ENCODE measurements at regions not wholly inside any gene's neighbourhood (a gene's known extent, or its start where the extent isn't known, plus 50 kb on each side); places are given as distances from the start of the nearest gene placed in this dataset.
"Not testable (repeated sequence)": the region's sequence is repeated elsewhere in the genome, so short reads cannot be mapped to it uniquely, and the experiment has no call there.

- intact Hi-C loops (cut with DNase I) = no loop called here
- H3K9me3 ChIP-seq = no peaks in the 10 kb centered on the region
- DNase-seq = no peak
- no peak for TF ChIP-seq CTCF (IDR thresholded peaks at IDR 0.05)
- TF ChIP-seq POLR2A (IDR thresholded peaks at IDR 0.05) = no peak
- peak overlapping the region; percentile 88 to 96 (median 95) for H3K27ac ChIP-seq
- peaks cover 56 to 69% of the 10 kb centered on the region in 2 donors for H3K4me1 ChIP-seq
- H3K27me3 ChIP-seq = no peaks in the 10 kb centered on the region
- H3K4me3 ChIP-seq (replicated peaks in 1 of 3) = no peak overlapping the region
- 77 to 90% methylated on average over 5 of the region's 5 CpGs for WGBS, 2 donors
- H3K36me3 ChIP-seq = no peaks in the 10 kb centered on the region
Observed at GRCh38 chr17:72461757-72462156, 340.9 kb downstream of the SOX9 start.

- intact Hi-C loops (cut with DNase I) = no loop called here
- H3K27me3 ChIP-seq = no peaks in the 10 kb centered on the region
- no peak overlapping the region for H3K4me3 ChIP-seq (replicated peaks in 1 of 3)
- WGBS, 2 donors = 56 to 69% methylated on average over 1 of the region's 1 CpG
- no peaks in the 10 kb centered on the region for H3K36me3 ChIP-seq
- no peaks in the 10 kb centered on the region for H3K9me3 ChIP-seq
- peaks cover 58 to 75% of the 10 kb centered on the region in 2 donors for H3K4me1 ChIP-seq
- peak overlapping the region; percentile 88 to 96 (median 95) for H3K27ac ChIP-seq
- no peak for DNase-seq
- TF ChIP-seq POLR2A (IDR thresholded peaks at IDR 0.05) (no peak), CTCF (IDR thresholded peaks at IDR 0.05) (no peak)
Observed at GRCh38 chr17:72462407-72462806, 341.6 kb downstream of the SOX9 start.

GRCh38 chr17:72462814-72463213, 342.0 kb downstream of the SOX9 start:
- no peak for DNase-seq
- TF ChIP-seq CTCF (IDR thresholded peaks at IDR 0.05) (no peak), POLR2A (IDR thresholded peaks at IDR 0.05) (no peak)
- Histone ChIP-seq H3K27ac (peak overlapping the region; percentile 88 to 96 (median 95)), H3K4me3 (replicated peaks in 1 of 3) (no peak overlapping the region), H3K27me3 (no peaks in the 10 kb centered on the region), H3K36me3 (no peaks in the 10 kb centered on the region), H3K9me3 (no peaks in the 10 kb centered on the region), H3K4me1 (peaks cover 62 to 79% of the 10 kb centered on the region in 2 donors)
- intact Hi-C loops (cut with DNase I) = no loop called here
- WGBS, 2 donors = 83 to 91% methylated on average over 4 of the region's 4 CpGs

GRCh38 chr17:72463287-72464102, 342.7 kb downstream of the SOX9 start:
- Histone ChIP-seq H3K36me3 (no peaks in the 10 kb centered on the region), H3K27ac (peak overlapping the region; percentile 88 to 96 (median 95)), H3K4me3 (replicated peaks in 1 of 3) (no peak overlapping the region), H3K27me3 (no peaks in the 10 kb centered on the region), H3K9me3 (no peaks in the 10 kb centered on the region), H3K4me1 (peaks cover 69 to 86% of the 10 kb centered on the region in 2 donors)
- peak in 1 of 2 donors; percentile 66 for TF ChIP-seq POLR2A (IDR thresholded peaks at IDR 0.05)
- peak in 3 of 6 experiments; percentile 8 to 34 (median 23) for TF ChIP-seq CTCF (IDR thresholded peaks at IDR 0.05)
- intact Hi-C loops (cut with DNase I) = no loop called here
- 28 to 34% methylated on average over 10 of the region's 10 CpGs for WGBS, 2 donors
- DNase-seq = peak; percentile 77 to 79

- DNase-seq; H3K9me3 ChIP-seq; H3K36me3 ChIP-seq; intact Hi-C loops (cut with DNase I); H3K4me3 ChIP-seq (replicated peaks in 1 of 3); H3K27me3 ChIP-seq: not testable (repeated sequence)
- H3K4me1 ChIP-seq = peaks cover 74 to 93% of the 10 kb centered on the region in 2 donors
- H3K27ac ChIP-seq = peak overlapping the region; percentile 88 to 96 (median 95)
- WGBS, 2 donors = 97 to 98% methylated on average over 5 of the region's 5 CpGs
Observed at GRCh38 chr17:72464221-72464620, 343.4 kb downstream of the SOX9 start.

All from thyroid gland (tissue), 4 donors.